ENCODE measurements at regions not wholly inside any gene's neighbourhood (a gene's known extent, or its start where the extent isn't known, plus 50 kb on each side); places are given as distances from the start of the nearest gene placed in this dataset.
"Not testable (repeated sequence)": the region's sequence is repeated elsewhere in the genome, so short reads cannot be mapped to it uniquely, and the experiment has no call there.

DNA sequence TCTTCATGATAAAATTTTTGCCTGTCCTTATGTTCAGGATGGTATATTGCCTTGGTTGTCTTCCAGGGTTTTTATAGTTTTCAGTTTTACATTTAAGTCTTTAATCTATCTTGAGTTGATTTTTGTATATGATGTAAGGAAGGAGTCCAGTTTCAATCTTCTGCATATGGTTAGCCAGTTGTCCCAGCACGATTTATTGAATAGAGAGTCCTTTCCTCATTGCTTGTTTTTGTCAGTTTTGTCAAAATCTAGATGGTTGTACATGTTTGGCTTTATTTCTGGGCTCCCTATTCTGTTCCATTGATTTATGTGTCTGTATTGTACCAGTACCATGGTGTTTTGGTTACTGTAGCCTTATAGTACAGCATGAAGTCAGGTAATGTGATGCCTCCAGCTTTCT lies 91.6 kb upstream of the FAM98A start:
- TF ChIP-seq, protein P1, sequence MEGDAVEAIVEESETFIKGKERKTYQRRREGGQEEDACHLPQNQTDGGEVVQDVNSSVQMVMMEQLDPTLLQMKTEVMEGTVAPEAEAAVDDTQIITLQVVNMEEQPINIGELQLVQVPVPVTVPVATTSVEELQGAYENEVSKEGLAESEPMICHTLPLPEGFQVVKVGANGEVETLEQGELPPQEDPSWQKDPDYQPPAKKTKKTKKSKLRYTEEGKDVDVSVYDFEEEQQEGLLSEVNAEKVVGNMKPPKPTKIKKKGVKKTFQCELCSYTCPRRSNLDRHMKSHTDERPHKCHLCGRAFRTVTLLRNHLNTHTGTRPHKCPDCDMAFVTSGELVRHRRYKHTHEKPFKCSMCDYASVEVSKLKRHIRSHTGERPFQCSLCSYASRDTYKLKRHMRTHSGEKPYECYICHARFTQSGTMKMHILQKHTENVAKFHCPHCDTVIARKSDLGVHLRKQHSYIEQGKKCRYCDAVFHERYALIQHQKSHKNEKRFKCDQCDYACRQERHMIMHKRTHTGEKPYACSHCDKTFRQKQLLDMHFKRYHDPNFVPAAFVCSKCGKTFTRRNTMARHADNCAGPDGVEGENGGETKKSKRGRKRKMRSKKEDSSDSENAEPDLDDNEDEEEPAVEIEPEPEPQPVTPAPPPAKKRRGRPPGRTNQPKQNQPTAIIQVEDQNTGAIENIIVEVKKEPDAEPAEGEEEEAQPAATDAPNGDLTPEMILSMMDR (IDR thresholded peaks at IDR 0.05): not testable (repeated sequence)
- TF ChIP-seq EZH2, EZH2phosphoT487 (IDR thresholded peaks at IDR 0.05): not testable (repeated sequence)

All from neural progenitor cell (in vitro differentiated cells).